H1 (cell line): ENCODE measurements at regions not wholly inside any gene's neighbourhood (a gene's known extent, or its start where the extent isn't known, plus 50 kb on each side); places are given as distances from the start of the nearest gene placed in this dataset.

ENCODE experiments used
- CTCF ChIA-PET: fragments of 300-600 bp; sonication (Branson Sonifier 250); formaldehyde crosslinking; loops from one replicate; lab custom pipeline; 2021; ENCODE audit not compliant: partially characterized antibody; lab: Charles Lee
- POLR2A ChIA-PET: fragments of 300-600 bp; sonication (Branson Sonifier 250); formaldehyde crosslinking; loops from one replicate; lab custom pipeline; 2021; ENCODE audit warnings: inconsistent platforms; ENCODE audit not compliant: partially characterized antibody; lab: Charles Lee
- DNase-seq, 2 experiments: peaks; one replicate each; pipeline versions ENCODE4 v3.0.0 to v3.0.0-alpha.2; 2010 to 2022; ENCODE audit warnings: low spot score in 2 of 2, low read depth in 1 of 2, mixed read lengths in 1 of 2
- FAIRE-seq: peaks from 2 replicates; lab custom pipeline; 2011; peaks lifted over from hg19 to GRCh38; lab: Jason Lieb, UNC
- H2AFZ ChIP-seq: 2 replicates; pipeline ENCODE4 v1.8.1; 2012; ENCODE audit warnings: low read length, inconsistent platforms
- H2AK5ac ChIP-seq: 2 replicates; pipeline ENCODE4 v1.6.1; 2013; ENCODE audit warnings: low read depth, low read length
- H2BK120ac ChIP-seq: replicated peaks from 2 replicates; pipeline ENCODE3; 2013; ENCODE audit warnings: low read depth, low read length, inconsistent platforms
- H2BK12ac ChIP-seq: 2 replicates; pipeline ENCODE4 v1.6.1; 2013; ENCODE audit warnings: low read depth, low read length
- H2BK15ac ChIP-seq: 2 replicates; pipeline ENCODE4 v1.6.1; 2013; ENCODE audit warnings: low read length
- H2BK20ac ChIP-seq: 2 replicates; pipeline ENCODE4 v1.6.1; 2013; ENCODE audit warnings: low read length
- H2BK5ac ChIP-seq: 2 replicates; pipeline ENCODE4 v1.6.1; 2013; ENCODE audit warnings: low read depth, low read length
- H3K14ac ChIP-seq: 2 replicates; pipeline ENCODE4 v1.6.1; 2013; ENCODE audit warnings: inconsistent platforms; ENCODE audit not compliant: insufficient read length
- H3K18ac ChIP-seq: 2 replicates; pipeline ENCODE4 v1.6.1; 2013; ENCODE audit warnings: low read length; ENCODE audit errors: extremely low read depth
- H3K23ac ChIP-seq: 2 replicates; pipeline ENCODE4 v1.6.1; 2013; ENCODE audit warnings: inconsistent platforms; ENCODE audit not compliant: insufficient read length
- H3K23me2 ChIP-seq: 2 replicates; pipeline ENCODE4 v1.6.1; 2013; ENCODE audit warnings: low read depth, low read length
- H3K27ac ChIP-seq: 2 replicates; pipeline ENCODE4 v1.6.1; 2011; ENCODE audit warnings: low read depth, low read length, inconsistent platforms
- H3K27me3 ChIP-seq, 4 experiments: replicated peaks in 1 of 4; 1 replicate in 1 of 4; 2 replicates in 3 of 4; pipeline versions ENCODE4 v1.6.1 to v1.8.1; 2011 to 2013; ENCODE audit warnings: low read length in 3 of 4, mild to moderate bottlenecking in 3 of 4, inconsistent platforms in 2 of 4, mixed read lengths in 2 of 4, moderate library complexity in 1 of 4; ENCODE audit not compliant: control insufficient read depth in 3 of 4, insufficient read depth in 3 of 4; ENCODE audit errors: extremely low read depth in 1 of 4
- H3K36me3 ChIP-seq, 4 experiments: 2 replicates each; pipeline versions ENCODE4 v1.6.1 to v1.8.1; 2011 to 2013; ENCODE audit warnings: mild to moderate bottlenecking in 4 of 4, low read length in 3 of 4, moderate library complexity in 2 of 4, control low read depth in 1 of 4, inconsistent platforms in 1 of 4; ENCODE audit not compliant: insufficient read depth in 4 of 4, control insufficient read depth in 2 of 4
- H3K4ac ChIP-seq: replicated peaks from 2 replicates; pipeline ENCODE3; 2013; ENCODE audit warnings: low read length, low read depth, mixed read lengths, inconsistent platforms; ENCODE audit not compliant: insufficient read length
- H3K4me1 ChIP-seq, 4 experiments: replicated peaks in 1 of 4; 1 replicate in 1 of 4; 2 replicates in 3 of 4; pipeline versions ENCODE4 v1.6.1 to v1.8.1; 2011 to 2013; ENCODE audit warnings: low read length in 3 of 4, inconsistent platforms in 2 of 4, mixed read lengths in 1 of 4; ENCODE audit not compliant: insufficient read depth in 4 of 4, control insufficient read depth in 3 of 4
- H3K4me2 ChIP-seq, 2 experiments: 2 replicates each; pipeline versions ENCODE4 v1.6.1 to v1.8.1; 2011 to 2013; ENCODE audit warnings: low read depth in 2 of 2, low read length in 2 of 2, control low read depth in 1 of 2, inconsistent platforms in 1 of 2, mild to moderate bottlenecking in 1 of 2; ENCODE audit not compliant: insufficient read depth in 1 of 2
- H3K4me3 ChIP-seq, 4 experiments: fragments of 200-600, 300-600 bp in 1 of 4; sonication (generic), shearing (Covaris generic), sonication (Bioruptor Twin) in 1 of 4; 2 replicates each; pipeline versions ENCODE4 v1.5.1 to v1.8.1; 2011 to 2016; ENCODE audit warnings: low read length in 4 of 4, low read depth in 3 of 4, control low read depth in 2 of 4, inconsistent platforms in 2 of 4, mild to moderate bottlenecking in 2 of 4, mixed read lengths in 1 of 4, moderate library complexity in 1 of 4; ENCODE audit not compliant: insufficient read depth in 2 of 4; ENCODE audit errors: extremely low read depth in 1 of 4
- H3K56ac ChIP-seq: replicated peaks from 2 replicates; pipeline ENCODE3; 2013; ENCODE audit warnings: low read depth, mild to moderate bottlenecking, mixed read lengths, low read length, inconsistent platforms; ENCODE audit not compliant: insufficient read length
- H3K79me1 ChIP-seq: 2 replicates; pipeline ENCODE4 v1.6.1; 2013; ENCODE audit warnings: low read depth, low read length, control low read depth
- H3K79me2 ChIP-seq, 2 experiments: 2 replicates each; pipeline versions ENCODE4 v1.6.1 to v1.8.1; 2012 to 2013; ENCODE audit warnings: low read length in 2 of 2, mild to moderate bottlenecking in 2 of 2, inconsistent platforms in 1 of 2; ENCODE audit not compliant: insufficient read depth in 2 of 2, control insufficient read depth in 1 of 2
- H3K9ac ChIP-seq, 4 experiments: replicated peaks in 1 of 4; 1 replicate in 1 of 4; 2 replicates in 3 of 4; pipeline versions ENCODE4 v1.6.1 to v1.8.1; 2011 to 2013; ENCODE audit warnings: low read depth in 3 of 4, low read length in 3 of 4, control low read depth in 2 of 4, mild to moderate bottlenecking in 2 of 4, moderate library complexity in 2 of 4, inconsistent platforms in 1 of 4; ENCODE audit errors: extremely low read depth in 1 of 4
- H3K9me3 ChIP-seq, 2 experiments: 2 replicates each; pipeline versions ENCODE4 v1.6.1 to v1.8.1; 2012 to 2013; ENCODE audit warnings: mild to moderate bottlenecking in 2 of 2, moderate library complexity in 2 of 2, control low read depth in 1 of 2, inconsistent platforms in 1 of 2, low read depth in 1 of 2, low read length in 1 of 2, mixed read lengths in 1 of 2; ENCODE audit not compliant: insufficient read depth in 2 of 2
- H4K20me1 ChIP-seq, 2 experiments: replicated peaks in 1 of 2; 2 replicates each; pipeline versions ENCODE3 to v1.8.1; 2011 to 2013; ENCODE audit warnings: inconsistent platforms in 2 of 2, low read length in 2 of 2, mild to moderate bottlenecking in 1 of 2; ENCODE audit not compliant: insufficient read depth in 2 of 2, control insufficient read depth in 1 of 2
- H4K5ac ChIP-seq: 2 replicates; pipeline ENCODE4 v1.6.1; 2013; ENCODE audit warnings: low read length, low read depth, mixed read lengths, inconsistent platforms; ENCODE audit not compliant: insufficient read length
- H4K8ac ChIP-seq: 2 replicates; pipeline ENCODE4 v1.8.0; 2013; ENCODE audit warnings: mild to moderate bottlenecking, moderate library complexity, low read length, inconsistent platforms; ENCODE audit not compliant: insufficient read depth; ENCODE audit errors: extremely low read depth
- H4K91ac ChIP-seq: replicated peaks from 2 replicates; pipeline ENCODE3; 2013; ENCODE audit warnings: low read length, mixed read lengths, inconsistent platforms; ENCODE audit not compliant: insufficient read length
- ATF2 ChIP-seq: IDR thresholded peaks from 2 replicates; pipeline ENCODE4 v1.6.1; 2012; ENCODE audit warnings: low read length, inconsistent platforms
- BCL11A ChIP-seq, 2 experiments: IDR thresholded peaks; one replicate each; pipeline ENCODE4 v1.6.1; 2011; ENCODE audit warnings: low read depth in 2 of 2, low read length in 2 of 2, mild to moderate bottlenecking in 2 of 2
- CBX8 ChIP-seq: fragments of 300-800, 300-1000 bp; sonication (generic); IDR thresholded peaks from 2 replicates; pipeline ENCODE4 v1.7.1; 2016; ENCODE audit warnings: low read depth, low read length, borderline replicate concordance
- CHD1 ChIP-seq: IDR thresholded peaks from 2 replicates; pipeline ENCODE4 v1.6.1; 2012; ENCODE audit warnings: low read depth, low read length, improper control_type of control experiment
- CHD2 ChIP-seq: IDR thresholded peaks from 2 replicates; pipeline ENCODE4 v1.6.1; 2012; ENCODE audit warnings: low read length, improper control_type of control experiment
- FOSL1 ChIP-seq: IDR thresholded peaks from 2 replicates; pipeline ENCODE4 v1.6.1; 2011; ENCODE audit warnings: mild to moderate bottlenecking, low read depth, low read length, moderate library complexity; ENCODE audit not compliant: insufficient read depth
- HDAC2 ChIP-seq, 2 experiments: fragments of 300-600 bp in 1 of 2; sonication (generic) in 1 of 2; IDR thresholded peaks; 2 replicates each; pipeline ENCODE4 v1.6.1; 2011 to 2012; ENCODE audit warnings: low read depth in 2 of 2, low read length in 2 of 2, mild to moderate bottlenecking in 2 of 2, moderate library complexity in 2 of 2, borderline replicate concordance in 1 of 2, inconsistent platforms in 1 of 2
- HDAC6 ChIP-seq: IDR thresholded peaks from one replicate; pipeline ENCODE4 v1.7.1; 2012; ENCODE audit warnings: low read depth, mild to moderate bottlenecking, inconsistent platforms, low read length, moderate library complexity
- KDM1A ChIP-seq: fragments of 200-600, 300-600 bp; sonication (generic); IDR thresholded peaks from 2 replicates; pipeline ENCODE4 v1.7.1; 2016; ENCODE audit warnings: mild to moderate bottlenecking, low read length, borderline replicate concordance
- MAFK ChIP-seq: IDR thresholded peaks from 2 replicates; pipeline ENCODE4 v1.6.1; 2012; ENCODE audit warnings: low read depth, mild to moderate bottlenecking, improper control_type of control experiment, low read length
- NANOG ChIP-seq: IDR thresholded peaks from 2 replicates; pipeline ENCODE4 v1.6.1; 2011; ENCODE audit warnings: low read length, low read depth, mild to moderate bottlenecking, inconsistent platforms; ENCODE audit not compliant: insufficient read depth, poor library complexity, severe bottlenecking
- RFX5 ChIP-seq: IDR thresholded peaks from 2 replicates; pipeline ENCODE4 v1.6.1; 2011; ENCODE audit warnings: low read depth, low read length, improper control_type of control experiment, borderline replicate concordance
- TCF12 ChIP-seq: IDR thresholded peaks from 2 replicates; pipeline ENCODE4 v1.6.1; 2011; ENCODE audit warnings: low read depth, mild to moderate bottlenecking, low read length
- WGBS, 2 experiments: shearing (Covaris generic) in 1 of 2; methylation state at CpG; one replicate each; pipeline versions ENCODE4 v1.1.6 to v1.1.7; 2013 to 2015; ENCODE audit warnings: low lambda C conversion rate in 2 of 2, mixed read lengths in 2 of 2, inconsistent platforms in 1 of 2, low coverage in 1 of 2, missing lambda C conversion rate in 1 of 2; ENCODE audit not compliant: insufficient replicate concordance in 2 of 2, insufficient coverage in 1 of 2, insufficient read length in 1 of 2; ENCODE audit errors: extremely low coverage in 1 of 2, missing lambda C conversion rate in 1 of 2; 5-methylcytosine and 5-hydroxymethylcytosine counted together

GRCh38 chr18:27527856-27528255 lies 342.7 kb upstream of the CHST9 start:
- Histone ChIP-seq H3K36me3 (no peaks in the 10 kb centered on the region), H3K9me3 (peaks cover 0 to 2% of the 10 kb centered on the region in 2 experiments; a peak in 2 of 4 replicates), H2AK5ac (no peak overlapping the region), H4K20me1 (no peaks in the 10 kb centered on the region), H3K4ac (no peak overlapping the region), H2AFZ (peak overlapping the region; percentile 72; the same call in 1 of the 2 replicates), H3K9ac (no peak overlapping the region), H3K27ac (no peak overlapping the region), H3K18ac (no peak overlapping the region), H3K23me2 (no peaks in the 10 kb centered on the region), H3K56ac (no peak overlapping the region), H3K79me2 (no peaks in the 10 kb centered on the region), H2BK120ac (no peak overlapping the region), H4K91ac (no peak overlapping the region), H2BK20ac (no peak overlapping the region), H3K79me1 (no peaks in the 10 kb centered on the region), H3K27me3 (peaks cover 0 to 1% (median 0%) of the 10 kb centered on the region in 4 experiments; a peak in 1 of 7 replicates), H2BK5ac (no peak overlapping the region), H3K23ac (no peak overlapping the region), H2BK12ac (no peak overlapping the region), H3K14ac (no peak overlapping the region), H2BK15ac (no peak overlapping the region), H4K5ac (no peak overlapping the region), H3K4me2 (no peak overlapping the region), H4K8ac (no peak overlapping the region), H3K4me1 (no peaks in the 10 kb centered on the region), H3K4me3 (no peak overlapping the region)
- ChIA-PET CTCF (interaction anchor here (0.9 to 2.8 kb wide), 3 partner anchors 10 to 78 kb away, joined by 3 to 9 read pairs (median 4); no protein-coding TSS in a partner anchor), POLR2A (no interaction called here)
- FAIRE-seq = no peak
- 88% methylated on average over 3 of the region's 3 CpGs; no CpG with 5 or more reads in 1 of the 2 experiments for WGBS, 2 experiments
- DNase-seq = no peak
- TF ChIP-seq KDM1A (no peak), CHD1 (no peak), CHD2 (no peak), ATF2 (no peak), TCF12 (no peak), FOSL1 (no peak), HDAC2 (IDR thresholded peaks at IDR 0.05; ENCODE audit: borderline replicate concordance in 1 of 2, low read depth in 2 of 2, low read length in 2 of 2) (no peak), RFX5 (no peak), CBX8 (no peak), BCL11A (IDR thresholded peaks at IDR 0.05; ENCODE audit: low read depth in 2 of 2, low read length in 2 of 2) (no peak), NANOG (no peak), MAFK (no peak), HDAC6 (no peak)
